GM23248 (cell line): ENCODE measurements at regions not wholly inside any gene's neighbourhood (a gene's known extent, or its start where the extent isn't known, plus 50 kb on each side); places are given as distances from the start of the nearest gene placed in this dataset.

ENCODE experiments used
- EZH2 ChIP-seq: fragments of 200-600 bp; sonication (generic); IDR thresholded peaks from 2 replicates; pipeline ENCODE4 v1.6.1; 2018; ENCODE audit warnings: antibody characterized with exemption, mild to moderate bottlenecking; ENCODE audit not compliant: insufficient read depth, poor library complexity, severe bottlenecking
- EZH2phosphoT487 ChIP-seq: fragments of 200-600 bp; sonication (generic); IDR thresholded peaks from 2 replicates; pipeline ENCODE4 v1.6.1; 2018; ENCODE audit warnings: antibody characterized with exemption, moderate library complexity, mild to moderate bottlenecking, low read depth; ENCODE audit not compliant: insufficient read depth

DNA sequence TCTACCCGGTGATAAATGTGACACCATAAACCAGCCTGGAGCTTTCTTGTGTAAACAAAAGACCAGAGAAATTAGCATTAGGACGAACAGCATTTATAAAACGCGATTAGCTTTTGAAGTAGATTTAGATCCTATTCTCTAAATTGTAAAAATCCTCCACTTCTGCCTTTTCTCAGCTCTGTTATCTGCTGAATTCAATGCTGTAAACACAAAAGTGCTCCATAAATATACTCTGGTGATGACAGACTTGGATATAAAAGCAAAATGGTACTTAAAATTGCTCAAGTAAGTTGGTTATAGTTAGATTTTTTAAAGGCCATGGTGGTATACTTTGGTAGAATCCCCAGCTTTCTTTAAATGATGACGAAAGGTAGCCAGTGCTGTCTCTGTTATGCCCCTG lies 114.6 kb upstream of the RMST start:
- TF ChIP-seq EZH2 (no peak), EZH2phosphoT487 (no peak)
